ENCODE measurements at regions not wholly inside any gene's neighbourhood (a gene's known extent, or its start where the extent isn't known, plus 50 kb on each side); places are given as distances from the start of the nearest gene placed in this dataset.
"Not testable (repeated sequence)": the region's sequence is repeated elsewhere in the genome, so short reads cannot be mapped to it uniquely, and the experiment has no call there.

GRCh38 chr1:121522061-121522759 is 337.4 kb downstream of the SRGAP2C start:
- ChIA-PET CTCF (interaction anchor here (1.4 kb wide), 1 partner anchor 13 kb away, joined by 4 read pairs; no protein-coding TSS in a partner anchor), POLR2A (no interaction called here)

GRCh38 chr1:121523112-121523511 is 338.3 kb downstream of the SRGAP2C start:
- CTCF ChIA-PET, result interaction anchor here (1.4 kb wide), 1 partner anchor 14 kb away, joined by 4 read pairs; no protein-coding TSS in a partner anchor
- POLR2A ChIA-PET; DNase-seq (ENCODE audit: extremely low spot score): not testable (repeated sequence)

More at GRCh38 chr1:121522061-121522759, 337.4 kb downstream of the SRGAP2C start:
- TF ChIP-seq CTCF (IDR thresholded peaks at IDR 0.05; ENCODE audit: control extremely low read depth, extremely low read depth, low read depth, missing control alignments), result no peak
- no peak for DNase-seq (ENCODE audit: extremely low spot score)

GRCh38 chr1:121525355-121525754 is 340.6 kb downstream of the SRGAP2C start:
- CTCF ChIA-PET, result interaction anchor here (1.0 kb wide), 1 partner anchor 67 kb away, joined by 3 read pairs; no protein-coding TSS in a partner anchor
- POLR2A ChIA-PET, result no interaction called here
- DNase-seq (ENCODE audit: extremely low spot score), result no peak
- TF ChIP-seq CTCF (IDR thresholded peaks at IDR 0.05; ENCODE audit: control extremely low read depth, extremely low read depth, low read depth, missing control alignments), result no peak

- POLR2A ChIA-PET; DNase-seq (ENCODE audit: extremely low spot score); CTCF ChIA-PET: not testable (repeated sequence)
These were observed 344.2 kb downstream of the SRGAP2C start for GRCh38 chr1:121528958-121529357.

- CTCF ChIA-PET; POLR2A ChIA-PET; DNase-seq (ENCODE audit: extremely low spot score): not testable (repeated sequence)
These were observed 345.3 kb downstream of the SRGAP2C start for GRCh38 chr1:121530026-121530425.

- CTCF ChIA-PET; DNase-seq (ENCODE audit: extremely low spot score); POLR2A ChIA-PET: not testable (repeated sequence)
These were observed 347.0 kb downstream of the SRGAP2C start for GRCh38 chr1:121531747-121532146.

- POLR2A ChIA-PET; CTCF ChIA-PET; DNase-seq (ENCODE audit: extremely low spot score): not testable (repeated sequence)
These were observed 353.4 kb downstream of the SRGAP2C start for GRCh38 chr1:121538148-121538547.

- POLR2A ChIA-PET, result no interaction called here
- no peak for TF ChIP-seq CTCF (IDR thresholded peaks at IDR 0.05; ENCODE audit: control extremely low read depth, extremely low read depth, low read depth, missing control alignments)
- DNase-seq (ENCODE audit: extremely low spot score), result no peak
- CTCF ChIA-PET, result no interaction called here
These were observed 354.3 kb downstream of the SRGAP2C start for GRCh38 chr1:121538943-121539575.

- CTCF ChIA-PET; POLR2A ChIA-PET; DNase-seq (ENCODE audit: extremely low spot score): not testable (repeated sequence)
These were observed 359.2 kb downstream of the SRGAP2C start for GRCh38 chr1:121543988-121544387.

- TF ChIP-seq CTCF (IDR thresholded peaks at IDR 0.05; ENCODE audit: control extremely low read depth, extremely low read depth, low read depth, missing control alignments), result no peak
- POLR2A ChIA-PET, result no interaction called here
- DNase-seq (ENCODE audit: extremely low spot score), result no peak
- CTCF ChIA-PET, result no interaction called here
These were observed 359.7 kb downstream of the SRGAP2C start for GRCh38 chr1:121544500-121544899.

GRCh38 chr1:121545899-121546298 is 361.1 kb downstream of the SRGAP2C start:
- DNase-seq (ENCODE audit: extremely low spot score); POLR2A ChIA-PET; CTCF ChIA-PET: not testable (repeated sequence)
